Natural killer cell (primary cell): ENCODE measurements at regions not wholly inside any gene's neighbourhood (a gene's known extent, or its start where the extent isn't known, plus 50 kb on each side); places are given as distances from the start of the nearest gene placed in this dataset.

Experiments
- ATAC-seq, 3 donors: fragments of 150-1000 bp in 2 of 3; fragments of 200-7000 bp in 1 of 3; cut with Tn5 transposase; 1 replicate in 1 of 3; 2 replicates in 2 of 3; pipeline ENCODE4 v1.10.0; 2021; ENCODE audit warnings: mild to moderate bottlenecking in 2 of 3, moderate library complexity in 2 of 3
- DNase-seq, 2 donors: peaks; one replicate each; pipeline versions ENCODE4 v3.0.0 to v3.0.0-alpha.2; 2013 to 2021; ENCODE audit warnings: mixed read lengths in 1 of 2
- H3K27ac ChIP-seq: one replicate; pipeline ENCODE4 v1.5.1; 2013; ENCODE audit warnings: mild to moderate bottlenecking, low read length
- H3K27me3 ChIP-seq: one replicate; pipeline ENCODE4 v1.6.1; 2013; ENCODE audit warnings: low read length; ENCODE audit not compliant: control insufficient read depth, insufficient read depth
- H3K36me3 ChIP-seq: one replicate; pipeline ENCODE4 v1.6.1; 2013; ENCODE audit warnings: low read length; ENCODE audit not compliant: control insufficient read depth, insufficient read depth
- H3K4me1 ChIP-seq: one replicate; pipeline ENCODE4 v1.6.1; 2013; ENCODE audit warnings: low read length; ENCODE audit not compliant: control insufficient read depth, insufficient read depth
- H3K4me3 ChIP-seq: one replicate; pipeline ENCODE4 v1.5.1; 2013; ENCODE audit warnings: low read length
- H3K9me3 ChIP-seq: one replicate; pipeline ENCODE4 v1.6.1; 2013; ENCODE audit warnings: low read length; ENCODE audit not compliant: control insufficient read depth, insufficient read depth
- H3K27ac Mint-ChIP-seq, 2 donors: one replicate each; pipeline ENCODE4 v1.8.0; 2022; ENCODE audit warnings: mild to moderate bottlenecking in 2 of 2, mixed read lengths in 2 of 2, moderate library complexity in 1 of 2
- H3K27me3 Mint-ChIP-seq, 2 donors: one replicate each; pipeline ENCODE4 v1.8.0; 2022; ENCODE audit warnings: low read depth in 2 of 2, mixed read lengths in 2 of 2
- H3K36me3 Mint-ChIP-seq: one replicate; pipeline ENCODE4 v1.8.0; 2022; ENCODE audit warnings: mixed read lengths
- H3K4me1 Mint-ChIP-seq, 2 donors: one replicate each; pipeline ENCODE4 v1.8.0; 2022; ENCODE audit warnings: mixed read lengths in 2 of 2
- H3K4me3 Mint-ChIP-seq: one replicate; pipeline ENCODE4 v1.8.0; 2022; ENCODE audit warnings: mild to moderate bottlenecking, moderate library complexity, mixed read lengths
- H3K9me3 Mint-ChIP-seq, 2 donors: one replicate each; pipeline ENCODE4 v1.8.0; 2022; ENCODE audit warnings: mixed read lengths in 2 of 2
- CTCF ChIP-seq: fragments of 200-600 bp; IDR thresholded peaks from one replicate; pipeline ENCODE4 v1.8.0; 2022; ENCODE audit warnings: antibody characterized with exemption
- WGBS: methylation state at CpG from one replicate; pipeline ENCODE4 v1.1.7; 2013; ENCODE audit warnings: missing lambda C conversion rate; ENCODE audit not compliant: insufficient coverage; 5-methylcytosine and 5-hydroxymethylcytosine counted together
- intact Hi-C: fragments of 100-400 bp; cut with micrococcal nuclease; formaldehyde crosslinking; loops from one replicate; pipeline ENCODE4 v1.14.2; 2022

- H3K4me3 Mint-ChIP-seq, result no peak overlapping the region
- H3K4me1 ChIP-seq, result peaks cover 7% of the 10 kb centered on the region
- H3K36me3 ChIP-seq, result no peaks in the 10 kb centered on the region
- H3K9me3 ChIP-seq, result no peaks in the 10 kb centered on the region
- no peak for TF ChIP-seq CTCF
- 73% methylated on average over 3 of the region's 3 CpGs for WGBS
- H3K4me1 Mint-ChIP-seq, result peaks cover 62 to 66% of the 10 kb centered on the region in 2 donors
- no peaks in the 10 kb centered on the region for H3K9me3 Mint-ChIP-seq
- no peaks in the 10 kb centered on the region for H3K36me3 Mint-ChIP-seq
- H3K4me3 ChIP-seq, result no peak overlapping the region
- no peaks in the 10 kb centered on the region for H3K27me3 ChIP-seq
- H3K27ac Mint-ChIP-seq, result no peak overlapping the region
- ATAC-seq (no peak), DNase-seq (no peak)
- no peak overlapping the region for H3K27ac ChIP-seq
- H3K27me3 Mint-ChIP-seq, result no peaks in the 10 kb centered on the region
- intact Hi-C loops, result no loop called here
Measured at GRCh38 chr1:42014823-42015222, 96.1 kb upstream of the HIVEP3 start.

GRCh38 chr1:42013881-42014470 is 95.3 kb upstream of the HIVEP3 start:
- Histone ChIP-seq H3K9me3 (no peaks in the 10 kb centered on the region), H3K36me3 (no peaks in the 10 kb centered on the region), H3K4me3 (no peak overlapping the region), H3K4me1 (peaks cover 7% of the 10 kb centered on the region), H3K27me3 (no peaks in the 10 kb centered on the region), H3K27ac (no peak overlapping the region)
- Mint-ChIP-seq H3K4me1 (peaks cover 69 to 74% of the 10 kb centered on the region in 2 donors), H3K9me3 (no peaks in the 10 kb centered on the region), H3K27me3 (no peaks in the 10 kb centered on the region), H3K4me3 (peak overlapping the region; percentile 7), H3K27ac (peak overlapping the region; percentile 47 to 62), H3K36me3 (no peaks in the 10 kb centered on the region)
- WGBS, result 39% methylated on average over 7 of the region's 7 CpGs
- no peak for ATAC-seq
- DNase-seq, result peak in 1 of 2 donors; percentile 10
- intact Hi-C loops, result no loop called here
- TF ChIP-seq CTCF, result no peak

GRCh38 chr1:42012852-42013251 is 94.1 kb upstream of the HIVEP3 start:
- ATAC-seq (no peak), DNase-seq (no peak)
- no peak overlapping the region for H3K4me3 ChIP-seq
- Mint-ChIP-seq H3K4me3 (no peak overlapping the region), H3K9me3 (no peaks in the 10 kb centered on the region), H3K36me3 (no peaks in the 10 kb centered on the region), H3K27me3 (no peaks in the 10 kb centered on the region), H3K4me1 (peaks cover 78 to 84% of the 10 kb centered on the region in 2 donors), H3K27ac (peak overlapping the region; percentile 47 to 62)
- TF ChIP-seq CTCF, result no peak
- peaks cover 7% of the 10 kb centered on the region for H3K4me1 ChIP-seq
- no peaks in the 10 kb centered on the region for H3K36me3 ChIP-seq
- intact Hi-C loops, result no loop called here
- 78% methylated on average over 1 of the region's 1 CpG for WGBS
- no peak overlapping the region for H3K27ac ChIP-seq
- H3K27me3 ChIP-seq, result no peaks in the 10 kb centered on the region
- no peaks in the 10 kb centered on the region for H3K9me3 ChIP-seq

GRCh38 chr1:42010381-42010780 is 91.7 kb upstream of the HIVEP3 start:
- Histone ChIP-seq H3K4me3 (no peak overlapping the region), H3K36me3 (no peaks in the 10 kb centered on the region), H3K4me1 (peaks cover 7% of the 10 kb centered on the region), H3K27ac (no peak overlapping the region), H3K27me3 (no peaks in the 10 kb centered on the region), H3K9me3 (no peaks in the 10 kb centered on the region)
- Mint-ChIP-seq H3K9me3 (no peaks in the 10 kb centered on the region), H3K27ac (peak overlapping the region in 1 of 2 donors; percentile 25), H3K36me3 (no peaks in the 10 kb centered on the region), H3K4me3 (no peak overlapping the region), H3K27me3 (no peaks in the 10 kb centered on the region), H3K4me1 (peaks cover 76 to 78% of the 10 kb centered on the region in 2 donors)
- intact Hi-C loops, result no loop called here
- TF ChIP-seq CTCF, result no peak
- no peak for DNase-seq
- no peak for ATAC-seq
